Stimulated activated CD4-positive, alpha-beta T cell treated with anti-CD3 and anti-CD28 coated beads, Interleukin-15, amount 100 ng/mL, for 24 hours (primary cell): ENCODE measurements at regions not wholly inside any gene's neighbourhood (a gene's known extent, or its start where the extent isn't known, plus 50 kb on each side); places are given as distances from the start of the nearest gene placed in this dataset.

Source experiments
- DNase-seq: peaks from one replicate; pipeline ENCODE4 v3.0.0-alpha.2; 2020

GRCh38 chr16:64211331-64211730, 910.5 kb downstream of the CDH11 start:
- no peak for DNase-seq

- DNase-seq = no peak
These were observed 915.0 kb downstream of the CDH11 start for GRCh38 chr16:64206862-64207261.

GRCh38 chr16:64203126-64203525, 918.7 kb downstream of the CDH11 start:
- no peak for DNase-seq

- no peak for DNase-seq
These were observed 919.3 kb downstream of the CDH11 start for GRCh38 chr16:64202571-64202970.

- DNase-seq = no peak
These were observed 925.4 kb downstream of the CDH11 start for GRCh38 chr16:64196444-64196843.

GRCh38 chr16:64185954-64186353, 935.9 kb downstream of the CDH11 start:
- no peak for DNase-seq

- no peak for DNase-seq
These were observed 937.7 kb downstream of the CDH11 start for GRCh38 chr16:64184156-64184555.

- DNase-seq = no peak
These were observed 938.9 kb downstream of the CDH11 start for GRCh38 chr16:64182985-64183384.

GRCh38 chr16:64181271-64181925, 940.5 kb downstream of the CDH11 start:
- DNase-seq = no peak

- no peak for DNase-seq
These were observed 941.5 kb downstream of the CDH11 start for GRCh38 chr16:64180136-64180900.

GRCh38 chr16:64174327-64174726, 947.5 kb downstream of the CDH11 start:
- no peak for DNase-seq

GRCh38 chr16:64172652-64173051, 949.2 kb downstream of the CDH11 start:
- DNase-seq = no peak

GRCh38 chr16:64172226-64172625, 949.6 kb downstream of the CDH11 start:
- DNase-seq = no peak

GRCh38 chr16:64171632-64172031, 950.2 kb downstream of the CDH11 start:
- DNase-seq = no peak

- no peak for DNase-seq
These were observed 953.5 kb downstream of the CDH11 start for GRCh38 chr16:64168371-64168770.

GRCh38 chr16:64167936-64168335, 953.9 kb downstream of the CDH11 start:
- no peak for DNase-seq

GRCh38 chr16:64165368-64165767, 956.5 kb downstream of the CDH11 start:
- DNase-seq = no peak

GRCh38 chr16:64162613-64163375, 959.1 kb downstream of the CDH11 start:
- DNase-seq = no peak

GRCh38 chr16:64159976-64160375, 961.9 kb downstream of the CDH11 start:
- DNase-seq = no peak

- DNase-seq = no peak
These were observed 962.8 kb downstream of the CDH11 start for GRCh38 chr16:64158941-64159588.

- DNase-seq = no peak
These were observed 968.1 kb downstream of the CDH11 start for GRCh38 chr16:64153718-64154117.

GRCh38 chr16:64151990-64152767, 969.7 kb downstream of the CDH11 start:
- no peak for DNase-seq

GRCh38 chr16:64150193-64150592, 971.7 kb downstream of the CDH11 start:
- no peak for DNase-seq
